ENCODE measurements at regions not wholly inside any gene's neighbourhood (a gene's known extent, or its start where the extent isn't known, plus 50 kb on each side); places are given as distances from the start of the nearest gene placed in this dataset.

DNA sequence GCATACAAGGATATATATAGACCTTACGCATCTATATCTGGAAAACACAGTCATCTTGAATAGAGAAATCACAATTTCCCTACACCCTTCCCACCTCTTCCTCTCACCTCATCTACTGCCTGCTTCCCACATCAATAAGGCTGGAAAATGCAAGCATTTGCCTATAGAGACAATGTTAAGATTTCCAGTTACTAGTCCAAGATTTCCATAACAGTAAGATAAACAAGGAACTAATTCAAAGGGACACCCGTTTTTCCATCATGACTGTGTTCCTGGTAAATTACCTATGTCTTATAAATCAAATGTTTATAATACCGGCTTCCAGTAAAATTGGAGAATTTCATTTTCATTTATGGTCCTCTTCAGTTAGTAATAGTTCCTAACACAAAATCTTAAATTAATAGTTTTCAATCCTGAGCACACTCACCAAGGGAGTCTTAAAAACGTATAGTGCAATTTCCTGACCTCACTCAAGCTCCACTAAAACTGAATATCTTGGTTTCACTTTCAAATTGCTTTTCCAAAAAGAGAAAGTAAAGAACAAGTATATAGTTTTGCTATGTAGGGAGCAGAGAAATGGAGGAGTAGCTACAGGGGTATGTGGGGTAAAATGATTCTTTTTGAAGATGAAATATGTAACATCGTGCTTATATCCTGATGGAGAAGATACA, 398.7 kb downstream of the PLPP3 start:
- no peak for DNase-seq

DNA sequence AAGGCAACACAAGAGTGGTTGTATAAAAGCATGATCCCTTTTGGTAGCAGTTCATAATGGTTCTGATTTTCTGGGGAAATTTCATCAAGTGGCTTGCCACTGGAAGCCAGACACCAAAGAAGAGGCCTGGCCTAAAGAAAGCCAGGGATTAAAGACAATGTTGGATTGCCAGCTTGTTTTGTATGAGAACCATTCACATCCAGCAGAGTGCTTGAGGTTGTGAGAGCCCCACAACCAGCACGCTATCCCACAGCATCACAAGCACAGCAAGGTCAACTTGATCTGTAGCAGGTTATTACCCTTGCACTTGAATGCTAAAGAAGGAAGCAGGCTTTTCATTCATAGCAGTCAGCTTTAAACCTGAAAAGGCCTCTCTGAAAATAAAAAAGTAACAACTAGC, 399.8 kb downstream of the PLPP3 start:
- DNase-seq, result no peak

DNA sequence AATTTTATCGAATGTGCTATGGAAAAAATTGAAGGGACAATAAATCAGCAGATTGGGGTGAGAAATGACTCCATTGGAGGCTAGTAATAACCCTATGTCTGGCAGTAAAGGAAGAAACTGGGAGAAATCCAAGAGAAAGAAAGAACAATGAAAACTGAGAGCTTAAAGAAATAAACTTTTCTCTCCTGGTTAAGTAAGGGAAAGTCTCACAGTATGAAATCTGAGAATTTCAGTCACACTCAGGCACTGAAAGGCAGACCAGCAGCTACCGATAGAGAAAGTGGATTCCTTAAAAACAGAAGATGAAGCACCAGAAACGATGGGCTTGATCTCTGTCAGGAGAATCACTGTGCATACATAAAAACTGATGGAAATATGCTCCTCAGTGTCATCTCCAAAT, 404.2 kb downstream of the PLPP3 start:
- DNase-seq, result no peak

DNA sequence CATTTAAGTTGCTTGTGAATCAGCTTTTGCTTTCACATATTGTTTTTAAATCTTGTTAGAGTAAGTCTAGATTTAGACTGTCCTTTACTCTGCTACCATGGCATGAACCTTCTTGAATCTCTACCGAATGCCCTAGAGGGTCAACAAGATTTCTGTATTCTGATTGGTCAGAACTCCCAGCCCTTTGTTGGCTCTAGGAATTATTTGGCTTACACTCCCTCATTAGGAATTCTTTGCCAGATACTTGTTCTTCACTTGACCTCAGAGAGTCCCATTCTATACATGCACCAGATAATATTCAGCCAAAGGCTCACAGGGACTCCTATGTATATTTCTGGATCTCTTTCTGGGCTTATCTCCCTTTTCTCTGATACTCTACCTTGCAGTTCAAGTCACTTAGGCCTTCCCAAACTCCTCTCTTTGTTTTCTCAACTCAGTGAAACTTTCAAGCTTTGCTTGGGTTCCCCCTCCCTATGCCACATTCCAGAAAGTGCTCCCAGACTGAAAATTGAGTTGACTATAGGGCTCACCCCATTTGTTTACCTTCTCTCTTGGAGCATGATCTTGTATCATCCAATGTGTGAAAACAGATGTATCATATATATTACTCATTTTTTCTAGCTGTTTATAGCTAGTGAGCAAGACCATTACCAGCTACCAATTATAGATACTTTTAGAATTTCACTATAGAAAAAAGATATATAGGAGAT, 405.0 kb downstream of the PLPP3 start:
- no peak for DNase-seq

DNA sequence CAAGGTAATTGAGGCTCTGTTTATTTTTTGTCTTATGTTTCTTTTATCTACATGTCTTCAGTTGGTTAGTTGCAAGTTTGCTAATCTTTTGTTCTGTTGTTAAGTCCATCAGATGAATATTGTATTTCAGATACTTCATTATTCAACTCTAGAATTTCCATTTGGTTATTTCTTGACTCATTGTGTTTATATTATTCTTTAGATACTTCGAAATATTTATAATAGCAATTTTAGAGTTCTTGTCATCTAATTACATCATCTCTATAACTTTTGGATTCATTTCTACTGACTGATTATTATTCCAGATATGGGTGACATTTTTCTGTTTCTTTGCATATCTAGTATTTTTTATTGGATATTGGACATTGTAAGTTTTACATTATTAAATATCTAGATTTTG, 405.6 kb downstream of the PLPP3 start:
- no peak for DNase-seq

DNA sequence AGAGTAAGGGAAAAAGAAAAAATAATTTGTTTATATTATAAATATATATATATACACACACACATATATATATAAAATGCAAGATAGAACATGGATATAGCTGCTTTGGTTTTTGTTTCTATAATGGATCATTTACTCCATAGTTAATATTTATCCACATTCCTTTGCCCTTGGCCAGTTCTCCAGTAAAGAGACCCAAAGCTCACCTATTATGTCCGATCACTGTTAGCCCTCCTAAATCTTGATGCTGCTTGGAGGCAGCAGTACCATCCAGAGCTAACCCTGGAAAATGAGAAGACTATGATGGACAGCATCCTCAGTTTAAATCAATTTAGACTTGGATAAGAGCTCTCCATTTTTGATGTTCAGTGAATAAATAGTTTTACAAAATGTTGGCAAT, 407.7 kb downstream of the PLPP3 start:
- no peak for DNase-seq

DNA sequence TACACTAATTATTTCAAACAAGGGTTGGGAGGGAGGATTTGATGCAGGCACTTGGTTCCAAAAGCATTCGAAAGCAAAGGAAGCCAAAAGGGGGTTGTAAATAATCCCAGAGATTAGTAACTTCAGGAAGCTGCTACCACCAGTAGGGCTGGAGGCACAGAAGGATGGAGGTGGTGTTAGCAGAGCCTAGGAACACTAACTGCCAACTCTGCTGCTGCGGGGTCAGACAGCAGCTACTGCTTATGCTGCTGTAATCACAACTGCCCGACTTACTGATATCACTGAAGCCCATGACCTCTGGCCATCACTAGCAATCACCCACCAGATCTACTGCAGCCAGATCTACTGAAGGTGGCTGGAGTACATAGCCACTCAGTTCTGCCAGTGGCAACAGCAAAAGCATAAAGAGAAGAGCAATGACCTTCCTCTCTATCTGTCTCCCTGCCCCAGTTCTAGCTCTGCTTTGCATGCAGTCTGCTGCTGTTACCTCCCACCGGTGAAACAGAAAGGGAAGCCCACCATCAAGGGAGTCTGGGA, 408.5 kb downstream of the PLPP3 start:
- no peak for DNase-seq

DNA sequence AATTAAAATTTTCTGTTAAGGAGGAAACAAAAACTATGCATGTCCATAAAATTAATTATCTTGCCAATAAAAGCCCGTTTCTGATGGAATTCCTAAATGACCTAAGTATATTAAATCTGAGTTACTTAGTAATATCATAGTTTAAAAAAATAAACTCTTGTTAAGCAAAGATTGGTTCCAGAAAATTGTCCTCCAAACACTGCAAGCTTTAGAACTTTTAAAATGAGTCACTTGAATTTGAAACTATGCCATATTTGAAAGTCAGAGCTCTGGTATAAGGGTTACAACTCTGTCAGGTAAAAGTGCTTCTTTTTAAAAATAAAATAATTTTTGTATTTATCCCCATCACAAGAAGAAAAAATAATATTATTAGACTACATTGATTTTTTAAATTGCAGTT, 409.5 kb downstream of the PLPP3 start:
- DNase-seq, result no peak

DNA sequence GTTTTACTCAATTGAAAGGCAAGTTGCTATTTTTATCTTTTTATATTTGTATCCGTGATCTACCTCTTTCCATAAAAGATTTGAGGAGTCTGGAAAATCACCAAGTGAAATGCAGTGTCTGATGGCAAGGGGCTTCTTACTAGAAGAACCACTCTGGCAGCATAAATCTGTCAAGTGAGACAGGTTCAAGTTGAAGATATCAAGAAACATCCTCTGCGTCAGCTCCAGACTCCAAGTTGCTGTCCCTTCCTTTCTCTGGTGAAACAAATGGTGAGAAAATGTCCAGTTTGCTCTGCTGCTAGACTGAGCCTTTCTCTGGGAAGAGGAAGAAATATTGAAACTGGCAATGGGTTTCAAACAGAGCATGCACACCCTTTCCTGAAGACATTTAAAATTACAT, 411.2 kb downstream of the PLPP3 start:
- no peak for DNase-seq

DNA sequence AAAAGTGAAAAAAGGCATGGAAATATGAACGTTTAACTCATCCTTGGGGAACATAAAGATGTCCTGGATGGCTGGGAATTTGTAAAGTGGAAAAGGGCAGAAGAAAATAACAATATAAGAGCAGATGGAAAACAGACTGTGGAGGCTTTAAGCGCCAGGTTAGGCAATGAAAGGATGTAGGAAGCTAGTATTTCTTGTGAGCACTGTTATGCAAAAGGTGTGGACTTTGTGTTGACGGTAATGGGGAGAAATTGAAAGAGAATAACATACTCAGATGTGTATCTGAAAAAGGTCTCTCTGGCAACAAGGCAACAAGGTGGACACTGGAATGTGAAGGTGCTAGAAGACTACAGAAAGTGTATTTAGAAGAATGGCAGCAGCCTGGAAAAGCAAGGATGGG, 411.8 kb downstream of the PLPP3 start:
- DNase-seq, result no peak

DNA sequence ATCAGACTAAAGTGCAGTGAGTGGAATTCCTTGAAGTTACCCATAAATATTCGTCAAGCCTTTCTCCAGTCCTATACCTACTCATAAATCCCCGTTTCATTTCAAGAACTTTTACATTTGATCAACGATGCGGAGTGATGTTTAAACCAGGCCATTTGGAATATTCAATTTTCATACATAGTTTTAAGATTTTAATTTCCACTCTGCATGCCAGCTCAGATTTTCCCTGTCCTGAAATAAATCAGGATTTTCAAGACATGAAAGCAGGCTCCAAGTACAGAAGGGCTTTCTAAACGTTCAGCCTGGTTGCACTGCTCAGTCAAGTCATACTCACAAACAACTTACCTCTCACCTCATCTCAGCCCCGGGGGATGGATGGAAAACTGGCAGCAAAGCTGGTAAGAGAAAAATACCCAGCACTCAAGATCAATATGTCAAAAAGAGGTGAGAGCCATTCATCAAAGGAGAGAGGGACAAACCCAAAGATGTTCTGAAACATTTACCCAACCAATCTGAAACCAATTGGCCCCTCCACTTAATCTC, 418.5 kb downstream of the PLPP3 start:
- no peak for DNase-seq

DNA sequence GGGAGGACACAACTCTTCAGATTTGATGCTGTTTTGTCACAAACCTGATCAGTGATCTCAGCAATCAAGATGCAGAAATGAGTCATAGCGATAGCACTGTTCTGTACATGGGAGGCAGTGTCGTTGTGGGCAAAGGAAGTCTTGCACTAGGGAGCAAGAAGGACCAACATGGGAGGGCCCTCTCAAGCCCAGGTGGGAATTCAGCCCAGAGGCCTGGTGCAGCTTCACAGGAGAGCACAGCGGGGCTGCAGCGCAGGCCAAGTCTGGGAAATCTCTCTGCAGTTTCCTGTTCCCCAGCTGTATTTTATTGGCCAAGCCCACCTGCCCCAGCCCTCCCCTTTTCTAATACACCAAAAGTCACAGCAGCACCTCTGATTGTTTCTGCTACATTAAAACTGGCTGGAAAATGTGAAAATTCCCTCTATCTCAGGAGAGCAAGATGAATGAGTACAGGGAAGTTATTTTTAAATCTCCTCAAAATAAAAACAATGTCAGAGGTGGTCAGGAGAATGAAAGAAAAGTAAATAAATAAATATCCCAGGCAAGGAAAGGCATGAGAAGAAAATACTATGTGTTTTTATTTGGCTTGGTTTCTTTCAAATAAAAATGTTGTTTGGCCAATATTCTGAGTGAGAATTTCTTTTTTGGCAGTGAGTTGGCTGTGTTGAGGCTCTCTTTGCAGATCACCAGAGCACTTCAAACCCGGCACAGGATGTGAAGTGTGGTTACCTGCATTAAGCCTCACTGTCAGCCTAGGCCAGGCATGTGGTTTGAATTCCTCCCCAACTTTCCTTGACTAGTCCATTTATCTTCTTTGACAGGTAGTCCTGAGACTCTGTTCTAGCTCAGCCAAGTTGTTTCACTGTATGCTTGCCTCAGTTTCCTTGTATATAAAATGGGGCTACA, 422.1 kb downstream of the PLPP3 start:
- no peak for DNase-seq

DNA sequence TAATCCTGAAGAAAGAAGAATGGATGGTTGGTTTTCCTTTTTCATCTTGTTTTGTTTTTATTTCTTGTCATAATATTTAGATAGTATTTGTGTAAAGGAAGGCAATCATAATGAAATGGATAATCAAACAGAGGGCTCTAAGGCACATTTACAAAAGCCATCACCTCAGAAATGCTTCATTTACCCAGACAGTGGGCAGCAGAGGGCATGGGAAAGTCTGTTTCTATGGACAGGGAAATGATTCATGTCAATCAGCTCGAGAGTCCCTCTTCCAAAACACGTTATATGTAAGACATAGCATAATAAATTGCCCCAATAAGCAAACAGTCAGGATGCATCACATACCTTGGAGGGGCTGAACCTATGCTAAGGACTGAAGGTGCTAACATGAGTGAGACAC, 426.1 kb downstream of the PLPP3 start:
- DNase-seq, result no peak

DNA sequence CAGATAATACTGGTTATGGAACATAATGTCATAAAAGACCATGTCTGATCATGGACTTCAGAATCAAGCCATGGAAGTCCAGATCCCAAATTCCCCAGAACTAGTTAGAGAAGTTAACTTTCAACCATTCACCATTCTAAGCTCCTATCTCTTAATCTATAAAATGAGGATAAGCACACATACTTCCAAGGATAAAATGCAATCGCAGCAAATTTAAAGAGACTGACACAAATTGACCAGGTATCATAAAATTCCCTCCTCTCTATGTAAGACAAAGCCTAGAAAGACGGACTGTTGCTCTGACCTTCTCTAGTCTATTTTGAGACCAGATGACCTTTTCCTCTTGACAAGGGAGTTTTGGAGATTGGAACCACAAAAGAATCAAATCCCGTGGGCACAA, 426.7 kb downstream of the PLPP3 start:
- no peak for DNase-seq

DNA sequence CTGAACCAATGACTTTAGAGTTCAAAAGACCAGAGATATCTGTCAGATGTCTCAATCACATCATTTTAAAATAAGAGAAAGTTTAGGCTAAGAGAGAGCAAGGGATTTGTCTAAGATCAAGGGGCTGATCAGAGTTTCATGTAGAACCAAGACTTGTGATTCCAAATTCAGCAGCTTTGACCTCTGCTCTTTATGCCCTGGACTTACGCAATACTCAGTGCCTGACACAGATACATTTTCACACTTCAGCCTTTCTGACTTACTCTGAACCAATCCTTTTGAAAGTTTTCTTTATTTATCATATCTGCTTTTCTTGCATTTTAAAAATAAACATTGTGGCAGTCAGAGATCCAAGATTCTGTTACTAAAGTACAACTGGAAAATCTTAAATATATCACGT, 428.0 kb downstream of the PLPP3 start:
- DNase-seq, result no peak

DNA sequence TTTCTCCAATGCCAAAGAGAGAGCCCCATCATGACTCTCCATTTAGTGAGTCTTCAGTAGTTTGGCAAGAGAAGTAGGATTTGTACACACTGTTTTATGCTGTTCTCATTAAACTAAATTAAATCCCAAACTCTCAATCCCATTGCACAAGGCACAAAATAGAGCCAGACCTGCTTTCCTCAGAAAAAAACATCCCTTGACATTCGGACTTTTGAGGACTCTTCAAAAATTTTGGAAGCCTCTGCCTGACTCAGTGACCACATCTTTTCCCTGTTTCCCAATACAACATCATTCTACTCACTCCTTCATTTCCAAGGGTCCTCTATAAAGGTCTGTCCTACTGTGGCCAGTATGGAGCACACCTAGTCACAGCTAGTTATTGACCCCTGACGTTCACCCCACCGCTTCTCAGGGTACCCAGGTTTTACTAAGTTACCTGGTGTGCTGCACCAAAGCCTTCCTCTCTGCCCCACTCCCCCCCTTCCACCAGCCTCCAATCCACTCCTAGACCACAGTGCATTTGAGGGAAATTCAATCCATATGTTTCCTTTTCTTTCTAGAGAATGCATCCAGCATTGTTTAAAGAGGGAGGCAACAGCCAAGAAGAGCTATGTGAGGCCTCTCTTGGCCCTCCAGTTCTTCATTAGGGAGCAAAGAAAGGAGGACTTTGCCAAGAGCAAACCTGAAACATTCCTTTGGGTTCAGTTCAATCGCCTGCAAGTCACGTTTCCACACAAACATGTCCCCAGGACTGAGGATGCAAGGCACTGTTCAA, 428.7 kb downstream of the PLPP3 start:
- DNase-seq, result no peak

DNA sequence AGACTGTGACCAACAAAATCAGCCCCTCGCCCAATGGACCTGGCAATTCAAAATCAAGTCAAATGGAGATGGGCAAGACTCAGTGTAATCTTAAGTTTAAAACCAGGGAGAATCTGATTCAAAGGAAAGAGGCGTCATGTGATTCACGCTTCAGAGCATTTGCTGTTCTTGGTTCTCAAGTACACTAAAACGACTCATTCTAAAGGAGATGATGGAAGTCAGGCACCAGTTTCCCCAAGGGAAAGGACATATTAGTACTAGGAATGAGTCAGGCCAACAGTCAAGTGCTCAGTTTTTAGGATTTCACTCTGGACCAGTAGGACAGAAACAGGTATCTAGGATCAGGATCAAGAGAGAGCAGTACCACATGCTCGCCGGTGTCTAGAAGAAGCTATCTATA, 429.6 kb downstream of the PLPP3 start:
- no peak for DNase-seq

DNA sequence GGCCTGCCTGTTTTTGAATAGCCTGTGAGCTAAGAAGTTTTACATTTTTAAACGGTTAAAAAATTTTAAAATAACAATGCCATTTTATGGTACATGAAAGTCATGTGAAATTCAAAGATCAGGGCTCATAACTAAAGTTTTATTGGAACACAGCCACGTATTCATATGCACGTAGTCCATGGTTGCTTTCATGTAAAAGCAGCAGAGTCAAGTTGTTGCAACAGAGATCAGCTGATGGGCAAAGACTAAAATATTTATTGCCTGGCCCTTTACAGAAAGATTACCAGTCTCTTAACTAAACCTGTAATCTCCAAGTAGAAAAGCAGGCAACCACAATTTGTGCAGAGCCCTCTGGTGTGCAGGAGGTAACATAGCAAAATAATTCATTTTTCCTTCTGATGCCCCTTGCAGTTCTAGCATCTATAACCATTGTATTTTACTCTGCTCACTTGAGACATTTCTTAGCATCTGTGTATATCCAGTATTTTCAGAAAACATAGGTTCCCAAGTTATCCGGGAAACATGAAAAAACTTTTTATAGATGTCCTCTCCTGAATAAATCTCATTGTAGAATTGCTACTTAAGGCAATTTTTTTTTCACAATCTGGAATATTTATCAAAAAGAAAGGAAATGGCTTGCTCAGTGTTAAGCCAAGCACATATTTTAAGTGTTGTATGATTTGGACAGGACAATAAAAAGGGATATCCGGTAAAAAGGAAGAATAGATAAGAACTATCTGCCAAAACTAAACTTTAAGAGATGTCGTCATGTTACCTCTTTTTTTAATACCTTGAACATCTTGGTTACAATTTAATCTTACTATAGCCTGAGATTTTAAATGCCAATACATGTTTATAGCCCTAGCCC, 430.8 kb downstream of the PLPP3 start:
- DNase-seq, result no peak

DNA sequence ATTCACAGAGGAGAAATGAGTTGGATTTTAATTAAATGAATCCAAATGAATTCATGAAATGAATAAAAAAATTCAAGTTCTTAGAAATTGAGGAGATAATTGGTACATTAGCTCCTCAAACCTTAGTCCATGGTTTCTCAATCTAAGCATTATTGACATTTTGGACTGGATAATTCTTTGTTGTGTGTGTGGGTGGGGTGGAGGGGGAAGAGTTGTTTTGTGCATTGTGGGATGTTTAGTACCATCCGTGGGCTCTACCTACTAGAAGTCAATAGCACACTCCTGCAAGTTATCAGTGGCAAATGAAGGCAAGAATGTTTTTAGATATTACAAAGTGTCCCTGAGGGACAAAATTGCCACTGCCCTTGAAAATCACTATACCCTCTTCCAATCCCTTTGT, 431.9 kb downstream of the PLPP3 start:
- DNase-seq, result no peak

DNA sequence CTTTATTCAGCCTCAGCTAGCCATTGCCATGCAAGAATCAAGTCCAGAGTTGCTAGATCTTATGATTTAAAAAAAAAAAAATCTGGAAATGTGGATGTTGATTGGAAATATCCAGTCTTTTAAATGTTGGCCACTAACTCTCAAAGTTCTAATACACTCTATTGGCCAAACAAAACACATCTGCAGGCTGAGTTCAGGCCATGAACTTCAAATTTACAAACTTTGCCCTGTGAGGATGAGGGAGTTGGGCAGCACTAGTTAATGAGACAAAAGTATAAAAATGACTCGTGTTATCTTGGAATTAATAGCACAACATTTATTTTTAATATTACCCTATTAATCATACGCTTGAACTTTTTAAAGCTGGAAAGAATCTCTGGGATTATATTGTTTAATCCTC, 432.3 kb downstream of the PLPP3 start:
- no peak for DNase-seq

DNA sequence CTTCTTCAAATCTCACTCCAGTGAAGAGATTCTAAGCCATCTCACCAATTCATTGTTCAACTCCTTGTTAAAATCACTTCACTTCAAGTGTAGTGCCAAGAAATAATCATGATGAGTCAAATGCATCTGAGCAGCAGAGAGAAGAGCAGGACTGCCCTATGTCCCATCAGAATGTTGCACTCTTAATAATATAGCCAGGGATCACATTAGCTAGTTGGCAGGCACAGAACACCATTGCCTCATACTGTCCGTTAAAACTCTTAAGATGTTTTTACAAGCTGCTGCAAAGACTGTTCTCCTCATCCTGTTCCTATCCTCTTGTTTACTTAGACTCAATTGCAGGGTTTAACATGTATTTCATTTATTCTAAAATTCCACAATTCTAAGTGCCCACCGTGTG, 432.9 kb downstream of the PLPP3 start:
- no peak for DNase-seq

DNA sequence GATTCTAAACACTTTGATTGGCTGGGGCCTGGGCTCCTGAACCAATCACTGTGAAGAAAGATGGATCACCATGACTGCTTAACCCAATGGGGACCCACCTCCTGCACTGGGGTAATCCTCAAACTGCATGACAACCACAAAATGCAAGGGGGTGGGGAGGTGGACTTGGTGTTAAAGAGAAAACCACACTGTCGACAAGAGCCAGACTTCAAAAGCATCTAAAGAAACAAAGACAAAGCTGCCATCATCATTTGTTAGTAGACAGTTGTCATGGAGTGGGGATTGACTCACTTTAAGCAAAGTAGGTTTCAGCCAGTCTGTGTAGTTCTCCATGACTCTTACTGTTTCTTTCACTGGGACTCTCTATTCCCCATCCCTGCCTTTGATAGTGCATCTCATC, 433.8 kb downstream of the PLPP3 start:
- DNase-seq, result no peak
